ENCODE measurements at regions not wholly inside any gene's neighbourhood (a gene's known extent, or its start where the extent isn't known, plus 50 kb on each side); places are given as distances from the start of the nearest gene placed in this dataset.

DNA sequence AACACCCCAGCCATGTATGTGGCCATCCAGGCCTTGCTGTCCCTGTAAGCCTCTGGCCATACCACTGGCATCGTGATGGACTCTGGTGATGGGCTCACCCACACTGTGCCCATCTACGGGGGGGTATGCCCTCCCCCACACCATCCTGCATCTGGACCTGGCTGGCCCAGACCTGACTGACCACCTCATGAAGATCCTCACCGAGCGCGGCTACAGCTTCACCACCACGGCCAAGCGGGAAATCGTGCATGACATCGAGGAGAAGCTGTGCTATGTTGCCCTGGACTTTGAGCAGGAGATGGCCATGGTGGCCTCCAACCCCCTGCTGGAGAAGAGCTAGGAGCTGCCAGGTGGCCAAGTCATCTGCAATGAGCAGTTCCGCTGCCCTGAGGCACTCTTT is 80.4 kb upstream of the ZCCHC2 start:
- no peaks in the 10 kb centered on the region for H3K36me3 ChIP-seq (ENCODE audit: control insufficient read depth, insufficient read depth, low read length, severe bottlenecking)
- H3K27me3 ChIP-seq (replicated peaks; ENCODE audit: control insufficient read depth, insufficient read depth, low read length), result no peaks in the 10 kb centered on the region
- no peak overlapping the region for H3K9ac ChIP-seq (ENCODE audit: low read length)
- H3K9me3 ChIP-seq (ENCODE audit: control insufficient read depth, low read length), result no peaks in the 10 kb centered on the region
- no peak for DNase-seq (ENCODE audit: low read depth)
- H3K4me1 ChIP-seq (ENCODE audit: control insufficient read depth, insufficient read depth, low read length), result peaks cover 22% of the 10 kb centered on the region
- no peak overlapping the region for H3K4me3 ChIP-seq (ENCODE audit: low read length)

DNA sequence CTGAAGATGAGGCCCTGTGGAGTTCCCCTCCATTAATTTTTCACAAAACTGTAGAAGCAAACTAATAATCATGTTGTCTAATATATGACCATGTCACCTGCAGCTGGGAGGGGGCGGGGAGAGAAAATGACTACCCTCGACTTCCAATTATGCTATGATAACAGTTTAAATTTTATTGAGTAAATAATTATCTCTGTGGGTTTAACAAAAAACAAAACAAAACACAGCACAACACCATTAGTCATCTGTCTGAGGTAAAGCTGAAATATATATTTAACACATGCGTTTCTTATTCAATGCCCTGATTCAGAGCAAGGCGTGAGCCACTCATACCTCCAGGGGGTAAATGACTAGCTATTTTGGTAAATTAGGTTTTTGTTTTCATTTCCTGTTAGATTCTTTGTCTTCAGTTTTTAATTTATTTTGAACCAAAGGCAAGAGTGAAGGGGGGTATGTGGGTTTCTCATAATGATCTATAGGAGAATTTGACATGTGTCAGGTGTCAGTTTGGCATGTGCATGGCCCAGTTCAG is 77.4 kb upstream of the ZCCHC2 start:
- no peak for DNase-seq (ENCODE audit: low read depth)
- no peaks in the 10 kb centered on the region for H3K27me3 ChIP-seq (replicated peaks; ENCODE audit: control insufficient read depth, insufficient read depth, low read length)
- H3K4me3 ChIP-seq (ENCODE audit: low read length), result no peak overlapping the region
- H3K36me3 ChIP-seq (ENCODE audit: control insufficient read depth, insufficient read depth, low read length, severe bottlenecking), result no peaks in the 10 kb centered on the region
- peaks cover 16% of the 10 kb centered on the region for H3K4me1 ChIP-seq (ENCODE audit: control insufficient read depth, insufficient read depth, low read length)
- no peak overlapping the region for H3K9ac ChIP-seq (ENCODE audit: low read length)
- no peaks in the 10 kb centered on the region for H3K9me3 ChIP-seq (ENCODE audit: control insufficient read depth, low read length)

DNA sequence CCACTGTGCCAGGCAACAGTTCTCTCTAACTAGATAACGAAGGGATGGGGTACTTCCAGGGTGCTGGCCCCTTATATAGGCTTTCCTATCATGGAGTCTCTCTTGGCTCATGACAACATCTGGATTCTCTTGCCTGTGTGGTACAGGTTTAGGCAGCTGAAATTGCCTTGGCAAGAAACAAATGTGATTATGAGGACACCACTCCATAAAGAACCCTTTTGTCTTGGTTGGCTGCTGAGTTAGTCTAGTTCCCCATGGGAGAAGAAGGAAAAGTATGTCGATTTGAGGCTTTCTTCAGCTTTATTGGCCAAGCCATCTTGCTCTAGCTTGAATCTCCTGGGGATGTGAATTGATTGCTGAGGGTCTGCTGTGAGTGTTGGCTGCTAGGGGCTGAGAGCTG is 76.3 kb upstream of the ZCCHC2 start:
- no peak for DNase-seq (ENCODE audit: low read depth)
- Histone ChIP-seq H3K36me3 (ENCODE audit: control insufficient read depth, insufficient read depth, low read length, severe bottlenecking) (no peaks in the 10 kb centered on the region), H3K27me3 (replicated peaks; ENCODE audit: control insufficient read depth, insufficient read depth, low read length) (no peaks in the 10 kb centered on the region), H3K4me1 (ENCODE audit: control insufficient read depth, insufficient read depth, low read length) (peaks cover 27% of the 10 kb centered on the region), H3K9me3 (ENCODE audit: control insufficient read depth, low read length) (no peaks in the 10 kb centered on the region), H3K4me3 (ENCODE audit: low read length) (no peak overlapping the region), H3K9ac (ENCODE audit: low read length) (no peak overlapping the region)

DNA sequence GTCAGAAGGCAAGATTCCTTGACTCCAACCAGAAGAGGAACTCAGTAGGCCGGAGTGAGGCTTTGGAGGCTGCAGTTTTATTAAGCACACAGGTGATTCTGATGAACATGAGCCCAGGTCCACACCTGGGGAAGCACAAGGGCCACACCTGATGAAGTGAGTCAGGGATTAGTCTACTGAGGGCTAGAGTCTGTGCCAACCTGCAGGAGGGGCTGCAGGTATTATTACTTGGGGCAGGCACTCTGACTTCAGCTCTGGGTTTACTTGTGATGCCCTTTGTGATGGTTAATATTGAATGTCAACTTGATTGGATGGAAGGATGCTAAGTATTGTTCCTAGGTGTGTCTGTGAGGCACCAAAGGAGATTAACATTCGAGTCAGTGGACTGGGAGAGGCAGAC is 75.2 kb upstream of the ZCCHC2 start:
- Histone ChIP-seq H3K36me3 (ENCODE audit: control insufficient read depth, insufficient read depth, low read length, severe bottlenecking) (no peaks in the 10 kb centered on the region), H3K9ac (ENCODE audit: low read length) (no peak overlapping the region), H3K4me3 (ENCODE audit: low read length) (no peak overlapping the region), H3K27me3 (replicated peaks; ENCODE audit: control insufficient read depth, insufficient read depth, low read length) (no peaks in the 10 kb centered on the region), H3K9me3 (ENCODE audit: control insufficient read depth, low read length) (no peaks in the 10 kb centered on the region), H3K4me1 (ENCODE audit: control insufficient read depth, insufficient read depth, low read length) (peaks cover 38% of the 10 kb centered on the region)
- DNase-seq (ENCODE audit: low read depth), result no peak

DNA sequence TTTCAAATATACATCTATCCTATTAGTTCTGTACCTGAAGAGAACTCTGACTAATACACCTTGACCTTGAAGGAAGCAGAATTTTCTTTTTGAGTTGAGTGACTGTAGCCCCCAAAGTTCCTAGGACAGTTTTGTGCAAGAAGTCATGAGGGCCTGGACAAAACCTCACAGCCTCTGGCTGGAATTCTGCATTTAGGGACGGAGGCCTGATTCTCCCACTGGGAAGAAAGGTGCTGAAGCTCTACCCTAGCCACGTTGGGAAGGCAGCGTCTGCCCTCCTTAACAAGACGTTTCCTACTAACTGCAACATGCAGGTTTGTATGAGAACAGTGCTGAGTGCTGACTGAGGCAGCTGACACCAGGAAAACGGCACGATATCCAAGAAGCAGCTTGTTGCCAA is 74.4 kb upstream of the ZCCHC2 start:
- DNase-seq (ENCODE audit: low read depth), result no peak
- peaks cover 38% of the 10 kb centered on the region for H3K4me1 ChIP-seq (ENCODE audit: control insufficient read depth, insufficient read depth, low read length)

DNA sequence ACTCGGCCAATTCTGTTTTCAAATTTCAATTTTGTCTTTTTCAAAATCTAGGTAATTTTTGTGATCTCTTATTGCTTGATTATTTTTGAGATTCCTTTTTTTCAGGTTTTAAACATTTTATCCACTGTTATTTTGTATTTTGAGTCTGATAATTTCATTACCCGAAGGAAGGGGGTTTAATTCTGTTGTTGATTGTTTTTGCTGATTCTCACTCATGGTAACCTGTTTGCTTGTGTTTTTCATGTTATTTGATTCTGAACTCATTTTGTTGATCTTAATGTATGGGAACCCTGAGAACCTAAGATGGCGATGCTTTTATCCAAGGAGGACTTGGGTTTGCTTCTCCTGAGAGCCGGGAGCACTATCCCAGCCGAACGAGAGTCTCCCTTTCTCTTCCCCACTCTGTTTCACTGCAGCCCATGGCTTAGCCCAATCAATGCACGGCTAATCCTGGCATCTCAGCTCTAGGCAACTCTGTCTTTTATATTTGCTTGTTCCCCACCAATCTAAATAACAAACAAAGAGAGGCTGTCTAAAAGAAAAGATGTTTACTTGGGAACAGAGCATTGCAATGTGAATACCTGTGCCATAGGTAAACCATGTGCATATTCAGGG is 73.2 kb upstream of the ZCCHC2 start:
- no peak for DNase-seq (ENCODE audit: low read depth)
- no peaks in the 10 kb centered on the region for H3K36me3 ChIP-seq (ENCODE audit: control insufficient read depth, insufficient read depth, low read length, severe bottlenecking)
- H3K4me1 ChIP-seq (ENCODE audit: control insufficient read depth, insufficient read depth, low read length), result peaks cover 38% of the 10 kb centered on the region
- no peak overlapping the region for H3K9ac ChIP-seq (ENCODE audit: low read length)
- H3K9me3 ChIP-seq (ENCODE audit: control insufficient read depth, low read length), result no peaks in the 10 kb centered on the region
- no peak overlapping the region for H3K4me3 ChIP-seq (ENCODE audit: low read length)
- H3K27me3 ChIP-seq (replicated peaks; ENCODE audit: control insufficient read depth, insufficient read depth, low read length), result no peaks in the 10 kb centered on the region

More for the DNA sequence above, 74.4 kb upstream of the ZCCHC2 start:
- H3K36me3 ChIP-seq (ENCODE audit: control insufficient read depth, insufficient read depth, low read length, severe bottlenecking), result no peaks in the 10 kb centered on the region
- no peaks in the 10 kb centered on the region for H3K9me3 ChIP-seq (ENCODE audit: control insufficient read depth, low read length)
- no peak overlapping the region for H3K9ac ChIP-seq (ENCODE audit: low read length)
- no peak overlapping the region for H3K4me3 ChIP-seq (ENCODE audit: low read length)
- no peaks in the 10 kb centered on the region for H3K27me3 ChIP-seq (replicated peaks; ENCODE audit: control insufficient read depth, insufficient read depth, low read length)

DNA sequence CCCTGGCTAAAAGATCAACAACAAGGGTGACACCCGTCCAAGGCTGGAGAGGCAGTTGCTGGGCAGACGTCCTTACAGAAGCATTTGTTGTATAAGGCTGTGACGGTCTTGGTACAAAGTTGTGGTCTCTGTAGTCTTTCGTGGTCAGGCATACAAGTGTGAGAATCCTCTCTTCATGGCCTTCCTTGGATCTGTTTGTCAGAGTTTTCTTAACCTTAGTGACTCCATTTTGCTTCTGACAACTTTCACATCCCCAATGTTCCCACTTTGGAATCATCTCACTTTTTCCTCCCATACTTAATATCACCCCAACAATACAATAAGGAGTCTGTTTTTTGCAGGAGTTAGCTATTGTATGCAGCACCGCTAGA is 72.7 kb upstream of the ZCCHC2 start:
- no peaks in the 10 kb centered on the region for H3K9me3 ChIP-seq (ENCODE audit: control insufficient read depth, low read length)
- no peak overlapping the region for H3K9ac ChIP-seq (ENCODE audit: low read length)
- no peak for DNase-seq (ENCODE audit: low read depth)
- H3K36me3 ChIP-seq (ENCODE audit: control insufficient read depth, insufficient read depth, low read length, severe bottlenecking), result no peaks in the 10 kb centered on the region
- H3K4me3 ChIP-seq (ENCODE audit: low read length), result no peak overlapping the region
- H3K4me1 ChIP-seq (ENCODE audit: control insufficient read depth, insufficient read depth, low read length), result peaks cover 38% of the 10 kb centered on the region
- H3K27me3 ChIP-seq (replicated peaks; ENCODE audit: control insufficient read depth, insufficient read depth, low read length), result no peaks in the 10 kb centered on the region

DNA sequence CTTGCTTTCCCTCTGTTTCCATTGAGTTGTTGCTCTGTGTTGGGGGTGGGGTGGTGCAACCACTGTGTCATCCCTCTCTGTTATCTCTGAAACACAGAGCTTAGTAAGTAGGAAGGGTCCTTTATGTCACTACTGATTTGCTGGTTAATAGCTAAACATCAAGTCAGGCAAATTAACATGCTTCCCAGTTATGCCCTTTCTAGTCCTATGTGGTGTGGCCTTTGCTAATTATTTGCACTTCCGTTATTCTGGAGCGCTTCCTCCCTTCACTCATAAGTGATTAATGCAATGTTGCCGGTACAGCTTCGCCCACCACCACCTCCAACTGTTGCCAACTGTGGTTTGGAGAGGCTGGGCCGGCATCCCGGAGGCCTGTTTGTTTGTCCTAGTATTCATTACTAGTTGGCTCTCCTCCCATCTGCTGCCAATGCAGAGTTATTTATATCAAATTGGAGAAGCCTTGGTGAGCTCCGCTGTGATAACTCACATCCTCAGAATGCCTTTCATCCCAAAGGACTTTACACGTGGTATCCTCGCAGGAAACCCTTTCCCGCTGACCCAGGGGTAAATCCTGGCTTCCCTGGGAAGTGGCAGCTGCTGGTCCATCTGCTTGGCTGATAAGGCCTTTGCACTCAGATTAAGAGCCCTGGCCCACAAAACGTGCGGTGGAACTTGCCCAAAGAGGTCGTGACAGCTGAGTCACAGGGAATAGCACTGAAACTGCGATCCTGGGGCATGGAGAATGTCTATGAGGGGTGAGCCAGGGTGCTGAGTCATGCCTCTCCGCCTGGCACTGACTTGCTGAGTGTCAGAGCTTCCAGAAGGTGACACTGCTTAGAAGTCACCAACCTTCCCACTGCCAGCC is 72.0 kb upstream of the ZCCHC2 start:
- Histone ChIP-seq H3K9ac (ENCODE audit: low read length) (no peak overlapping the region), H3K4me3 (ENCODE audit: low read length) (no peak overlapping the region), H3K36me3 (ENCODE audit: control insufficient read depth, insufficient read depth, low read length, severe bottlenecking) (no peaks in the 10 kb centered on the region), H3K9me3 (ENCODE audit: control insufficient read depth, low read length) (no peaks in the 10 kb centered on the region), H3K27me3 (replicated peaks; ENCODE audit: control insufficient read depth, insufficient read depth, low read length) (no peaks in the 10 kb centered on the region), H3K4me1 (ENCODE audit: control insufficient read depth, insufficient read depth, low read length) (peaks cover 38% of the 10 kb centered on the region)
- peak; percentile 76 for DNase-seq (ENCODE audit: low read depth)

DNA sequence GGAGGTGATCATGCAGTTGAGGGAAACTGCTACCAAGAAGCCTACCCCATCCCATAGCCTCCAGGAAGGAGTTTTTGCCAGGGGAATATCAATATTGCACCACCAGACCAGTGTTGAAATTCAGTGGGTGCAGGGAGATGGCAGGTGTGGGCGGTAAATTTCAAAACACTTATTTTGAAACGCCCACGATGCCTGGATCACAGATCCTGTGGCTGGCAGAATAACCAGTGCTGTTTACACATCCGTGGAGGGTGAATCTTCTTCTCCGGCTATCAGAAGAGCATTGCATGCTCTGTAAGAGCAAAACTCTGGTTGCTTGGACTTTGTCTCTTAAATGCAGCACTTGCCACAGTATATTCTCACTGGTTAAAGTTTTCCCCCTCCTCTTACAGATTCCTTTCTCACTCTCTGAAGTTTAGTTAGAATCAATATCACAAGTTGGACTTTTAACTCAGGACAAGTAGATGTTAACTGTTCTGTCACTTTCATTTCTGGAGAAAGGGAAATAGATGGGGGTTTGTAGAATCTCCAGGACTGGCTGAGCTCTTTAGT is 70.5 kb upstream of the ZCCHC2 start:
- Histone ChIP-seq H3K27me3 (replicated peaks; ENCODE audit: control insufficient read depth, insufficient read depth, low read length) (no peaks in the 10 kb centered on the region), H3K9ac (ENCODE audit: low read length) (no peak overlapping the region), H3K4me1 (ENCODE audit: control insufficient read depth, insufficient read depth, low read length) (peaks cover 29% of the 10 kb centered on the region), H3K9me3 (ENCODE audit: control insufficient read depth, low read length) (no peaks in the 10 kb centered on the region), H3K4me3 (ENCODE audit: low read length) (no peak overlapping the region), H3K36me3 (ENCODE audit: control insufficient read depth, insufficient read depth, low read length, severe bottlenecking) (no peaks in the 10 kb centered on the region)
- peak; percentile 65 for DNase-seq (ENCODE audit: low read depth)

DNA sequence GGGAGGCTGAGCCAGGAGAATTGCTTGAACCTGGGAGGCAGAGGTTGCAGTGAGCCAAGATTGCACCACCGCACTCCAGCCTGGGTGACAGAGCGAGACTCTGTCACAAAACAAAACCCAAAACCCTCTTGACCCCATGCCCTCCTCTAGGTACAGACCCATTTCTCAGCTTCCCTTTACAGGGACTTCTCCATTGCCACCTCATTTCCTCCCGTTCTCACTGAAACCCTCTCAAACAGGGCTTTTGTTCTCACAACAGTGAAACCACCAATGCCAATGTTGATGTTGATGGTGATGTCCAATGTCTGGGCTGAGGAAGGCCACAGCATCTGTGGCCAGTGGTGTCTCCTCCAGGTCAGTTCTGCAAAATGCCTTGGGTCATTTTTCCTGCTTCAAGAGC is 69.0 kb upstream of the ZCCHC2 start:
- no peak for DNase-seq (ENCODE audit: low read depth)
- Histone ChIP-seq H3K4me1 (ENCODE audit: control insufficient read depth, insufficient read depth, low read length) (peaks cover 34% of the 10 kb centered on the region), H3K4me3 (ENCODE audit: low read length) (no peak overlapping the region), H3K36me3 (ENCODE audit: control insufficient read depth, insufficient read depth, low read length, severe bottlenecking) (no peaks in the 10 kb centered on the region), H3K9ac (ENCODE audit: low read length) (no peak overlapping the region), H3K27me3 (replicated peaks; ENCODE audit: control insufficient read depth, insufficient read depth, low read length) (no peaks in the 10 kb centered on the region), H3K9me3 (ENCODE audit: control insufficient read depth, low read length) (no peaks in the 10 kb centered on the region)

DNA sequence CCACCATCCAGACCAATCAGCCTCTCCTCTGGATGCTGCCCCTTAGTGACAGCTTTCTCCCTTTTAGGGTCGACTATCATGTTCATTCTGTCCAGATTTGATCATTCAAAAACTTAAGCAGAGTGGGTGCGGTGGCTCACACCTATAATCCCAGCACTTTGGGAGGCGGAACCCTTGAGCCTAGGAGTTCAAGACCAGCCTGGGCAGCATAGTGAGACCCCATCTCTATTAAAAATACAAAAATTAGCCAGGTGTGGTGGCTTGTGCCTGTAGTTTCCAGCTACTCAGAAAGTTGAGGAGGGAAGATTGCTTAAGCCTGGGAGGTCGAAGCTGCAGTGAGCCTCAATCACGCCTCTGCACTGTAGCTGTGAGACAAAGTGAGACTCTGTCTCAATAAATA is 68.3 kb upstream of the ZCCHC2 start:
- Histone ChIP-seq H3K4me3 (ENCODE audit: low read length) (no peak overlapping the region), H3K9ac (ENCODE audit: low read length) (no peak overlapping the region), H3K36me3 (ENCODE audit: control insufficient read depth, insufficient read depth, low read length, severe bottlenecking) (no peaks in the 10 kb centered on the region), H3K4me1 (ENCODE audit: control insufficient read depth, insufficient read depth, low read length) (peaks cover 40% of the 10 kb centered on the region), H3K27me3 (replicated peaks; ENCODE audit: control insufficient read depth, insufficient read depth, low read length) (no peaks in the 10 kb centered on the region), H3K9me3 (ENCODE audit: control insufficient read depth, low read length) (no peaks in the 10 kb centered on the region)
- no peak for DNase-seq (ENCODE audit: low read depth)

Data from adipocyte (in vitro differentiated cells).